GM21619 (cell line): ENCODE measurements at regions not wholly inside any gene's neighbourhood (a gene's known extent, or its start where the extent isn't known, plus 50 kb on each side); places are given as distances from the start of the nearest gene placed in this dataset.

ENCODE experiments used
- ATAC-seq: cut with Tn5 transposase; IDR thresholded peaks from one replicate; pipeline ENCODE4 v1.9.1; 2021; ENCODE audit not compliant: unreplicated experiment

GRCh38 chr5:115409094-115409493, 112.6 kb upstream of the CCDC112 start:
- no peak for ATAC-seq

DNA sequence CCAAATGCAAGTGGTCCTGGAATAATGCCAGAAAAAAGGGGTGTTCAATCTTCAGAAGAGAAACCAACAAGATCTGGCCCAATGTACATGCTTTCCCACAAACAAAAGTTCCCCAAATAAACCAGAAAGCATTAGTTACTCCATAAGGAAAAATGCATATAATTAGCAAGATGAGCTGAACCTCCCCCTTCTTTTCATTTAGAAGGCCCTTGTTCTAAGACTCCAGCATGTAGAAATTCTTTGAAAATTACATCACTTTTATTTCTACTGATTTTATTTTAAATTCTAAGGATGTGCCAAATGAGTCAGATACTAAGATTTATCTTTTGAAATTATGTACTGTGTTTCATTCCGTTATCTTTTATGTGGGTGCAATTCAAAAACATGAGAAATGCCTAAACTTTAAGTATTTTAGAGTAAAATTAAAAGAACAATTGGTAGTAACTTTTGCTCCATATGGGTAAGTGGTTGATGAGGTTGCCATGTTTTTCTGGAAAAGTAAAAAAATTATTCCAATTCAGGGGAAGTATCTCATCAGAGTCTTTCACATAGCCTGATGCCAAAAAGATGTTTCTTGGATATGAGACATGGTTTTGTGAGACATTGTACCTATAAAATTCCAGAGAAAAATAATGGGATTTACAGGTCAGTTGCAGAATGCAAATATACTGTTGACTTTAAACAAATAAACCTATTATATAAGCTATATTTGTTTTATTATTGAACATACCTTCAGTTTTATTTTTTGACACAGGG, 106.5 kb upstream of the CCDC112 start:
- ATAC-seq, result no peak

DNA sequence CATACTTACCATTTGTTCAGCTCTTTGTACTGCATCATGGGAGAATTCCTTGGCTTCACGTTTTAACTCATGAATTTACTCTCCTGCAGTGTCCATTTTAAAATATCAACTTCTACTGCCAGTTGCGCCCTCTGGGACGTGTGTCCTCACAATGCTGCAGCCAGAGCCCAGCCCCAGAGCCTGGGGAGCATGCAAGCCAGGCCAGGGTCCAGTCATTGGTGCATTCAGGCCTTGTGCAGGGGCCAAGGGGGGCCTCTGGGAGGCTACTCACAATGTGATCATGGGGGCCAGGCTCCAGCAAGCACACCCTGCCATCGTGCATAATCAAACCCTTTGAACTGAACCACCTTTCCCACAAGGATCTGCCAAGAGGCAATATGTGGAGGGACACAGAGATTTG, 105.6 kb upstream of the CCDC112 start:
- ATAC-seq, result no peak

DNA sequence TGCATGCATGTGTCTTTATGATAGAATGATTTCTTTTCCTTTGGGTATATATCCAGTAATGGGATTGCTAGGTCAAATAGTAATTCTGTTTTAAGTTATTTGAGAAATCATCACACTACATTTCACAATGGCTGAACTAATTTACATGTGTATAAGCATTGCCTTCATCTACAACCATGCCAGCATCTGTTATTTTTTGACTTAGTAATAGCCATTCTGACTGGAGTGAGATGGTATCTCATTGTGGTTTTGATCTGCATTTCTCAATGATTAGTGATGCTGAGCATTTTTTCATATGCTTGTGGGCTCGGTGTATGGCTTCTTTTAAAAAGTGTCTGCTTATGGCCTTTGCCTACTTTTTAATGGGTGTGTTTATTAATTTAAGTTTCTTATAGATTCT, 102.3 kb upstream of the CCDC112 start:
- ATAC-seq, result no peak

- ATAC-seq, result no peak
Measured at GRCh38 chr5:115396688-115397087, 100.2 kb upstream of the CCDC112 start.

GRCh38 chr5:115396081-115396480, 99.6 kb upstream of the CCDC112 start:
- ATAC-seq, result no peak

DNA sequence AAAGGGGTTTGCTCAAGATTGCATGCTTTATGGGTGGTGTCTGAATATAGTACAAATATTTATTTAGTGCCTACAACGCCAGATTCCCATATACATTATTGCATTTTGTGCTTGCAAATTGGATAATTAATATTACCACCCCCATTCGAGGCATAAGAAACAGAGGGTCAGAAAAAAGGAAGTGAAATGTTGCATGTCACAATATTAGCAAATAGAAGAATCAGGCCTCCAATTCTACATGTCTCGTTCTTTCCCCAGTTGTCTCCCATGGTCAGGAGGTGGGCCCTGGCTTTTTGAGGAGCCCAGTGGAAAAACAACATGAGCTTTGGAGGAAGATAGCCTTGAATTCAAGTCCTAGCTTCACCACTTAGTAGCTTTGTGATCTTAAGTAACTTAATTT, 98.1 kb upstream of the CCDC112 start:
- no peak for ATAC-seq

DNA sequence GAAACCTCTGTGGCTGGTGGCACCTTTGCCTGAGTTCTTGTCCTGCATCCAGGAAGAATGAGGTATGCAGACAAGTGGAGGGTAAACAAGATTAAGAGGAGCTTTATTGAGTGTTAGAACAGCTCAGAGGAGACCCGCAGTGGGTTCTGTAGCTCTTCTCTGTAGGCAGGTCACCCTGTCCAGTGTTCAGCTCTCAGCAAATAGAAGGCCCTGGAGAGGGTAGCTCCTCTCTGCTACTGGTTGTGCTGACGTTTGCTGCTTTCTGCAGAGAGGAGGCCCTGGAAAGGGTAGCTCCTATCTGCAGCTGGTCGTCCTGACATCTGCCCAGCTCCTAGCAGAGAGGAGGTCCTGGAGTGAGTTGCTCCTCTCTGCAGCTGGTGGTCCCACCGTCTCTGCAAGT, 96.8 kb upstream of the CCDC112 start:
- ATAC-seq, result no peak

- no peak for ATAC-seq
Measured at GRCh38 chr5:115392611-115393010, 96.2 kb upstream of the CCDC112 start.

GRCh38 chr5:115391780-115392179, 95.3 kb upstream of the CCDC112 start:
- no peak for ATAC-seq

DNA sequence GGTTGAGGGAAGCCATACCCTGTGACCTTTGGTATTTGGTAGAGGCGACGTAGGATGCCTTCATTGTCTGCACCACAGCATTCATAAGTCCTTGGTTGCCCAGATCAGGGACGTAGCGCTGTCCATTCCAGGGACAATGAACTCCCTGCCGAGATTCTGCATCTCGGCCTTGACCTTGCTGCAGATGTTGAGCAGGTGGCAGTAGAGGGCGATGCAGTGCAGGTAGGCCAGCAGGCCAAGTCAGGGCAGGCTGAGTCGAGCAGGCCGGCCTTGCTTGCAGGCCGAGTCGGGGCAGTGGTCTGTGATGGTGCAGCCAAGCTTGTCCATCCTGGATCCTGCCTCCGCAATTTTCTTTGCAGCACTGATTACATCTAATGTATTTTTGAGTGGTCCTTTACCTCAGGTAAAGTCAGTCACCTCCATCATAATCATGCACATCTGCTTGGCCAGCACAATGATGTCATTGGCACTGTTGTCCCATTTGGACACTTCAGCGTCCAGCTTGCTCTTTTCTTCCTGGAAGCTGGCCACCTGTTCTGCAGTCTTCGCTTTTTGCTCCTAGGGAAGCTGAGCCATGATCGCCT, 93.4 kb upstream of the CCDC112 start:
- ATAC-seq, result no peak

DNA sequence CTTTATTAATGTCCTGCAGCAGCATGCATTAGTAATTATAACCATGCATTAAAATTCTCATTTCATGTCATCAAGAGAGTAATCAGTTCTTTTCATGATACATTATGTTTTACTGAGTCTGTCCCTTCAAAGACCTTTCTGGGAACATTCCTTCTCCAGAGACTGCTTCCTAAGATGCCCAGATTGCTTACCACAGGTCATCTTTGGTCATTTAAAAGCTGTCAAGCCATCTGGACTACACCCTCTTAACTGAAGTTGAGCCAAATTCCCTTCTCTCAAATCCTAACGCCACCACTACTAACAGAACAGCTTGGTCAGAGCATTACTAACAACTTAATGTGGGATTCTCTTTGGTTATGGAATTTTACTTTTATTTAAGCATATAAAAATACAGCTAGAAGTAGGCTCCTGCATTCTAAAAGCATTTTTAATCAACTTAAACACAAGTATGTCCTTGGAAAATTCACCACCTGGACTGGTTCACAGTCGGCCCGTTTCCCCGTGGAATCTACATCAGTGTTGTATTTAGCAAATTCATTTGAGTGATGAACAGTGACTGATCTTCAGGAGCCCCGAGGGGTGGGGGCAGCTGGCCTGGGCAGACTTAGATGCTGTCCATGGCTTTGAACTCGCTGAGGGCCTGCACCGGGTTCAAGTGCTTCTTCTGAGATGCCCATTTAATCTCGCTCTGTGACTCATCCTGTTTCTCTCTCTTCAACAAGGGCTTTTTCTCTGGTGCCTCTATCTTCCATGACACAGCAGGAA, 92.8 kb upstream of the CCDC112 start:
- no peak for ATAC-seq

- no peak for ATAC-seq
Measured at GRCh38 chr5:115388240-115388639, 91.8 kb upstream of the CCDC112 start.

DNA sequence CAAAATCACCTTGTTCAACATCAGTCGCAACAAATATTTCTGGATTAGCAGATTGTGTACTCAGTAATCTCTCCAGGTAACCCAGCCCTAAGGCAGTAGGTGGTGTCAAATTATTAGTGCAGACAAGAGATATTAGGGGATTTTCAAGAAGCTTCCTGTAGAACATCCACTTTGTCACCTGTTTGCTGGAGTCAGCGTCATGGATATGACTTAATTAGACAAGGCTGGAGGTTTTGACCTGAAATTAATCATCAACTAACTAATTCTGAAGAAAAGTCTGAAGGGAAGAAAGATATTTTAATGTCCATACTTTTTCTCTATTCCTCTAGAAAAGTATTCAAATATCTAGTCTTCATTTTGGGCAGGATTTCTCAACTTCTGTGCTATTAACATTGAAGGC, 91.4 kb upstream of the CCDC112 start:
- ATAC-seq, result no peak

- ATAC-seq, result no peak
Measured at GRCh38 chr5:115386657-115387056, 90.2 kb upstream of the CCDC112 start.

DNA sequence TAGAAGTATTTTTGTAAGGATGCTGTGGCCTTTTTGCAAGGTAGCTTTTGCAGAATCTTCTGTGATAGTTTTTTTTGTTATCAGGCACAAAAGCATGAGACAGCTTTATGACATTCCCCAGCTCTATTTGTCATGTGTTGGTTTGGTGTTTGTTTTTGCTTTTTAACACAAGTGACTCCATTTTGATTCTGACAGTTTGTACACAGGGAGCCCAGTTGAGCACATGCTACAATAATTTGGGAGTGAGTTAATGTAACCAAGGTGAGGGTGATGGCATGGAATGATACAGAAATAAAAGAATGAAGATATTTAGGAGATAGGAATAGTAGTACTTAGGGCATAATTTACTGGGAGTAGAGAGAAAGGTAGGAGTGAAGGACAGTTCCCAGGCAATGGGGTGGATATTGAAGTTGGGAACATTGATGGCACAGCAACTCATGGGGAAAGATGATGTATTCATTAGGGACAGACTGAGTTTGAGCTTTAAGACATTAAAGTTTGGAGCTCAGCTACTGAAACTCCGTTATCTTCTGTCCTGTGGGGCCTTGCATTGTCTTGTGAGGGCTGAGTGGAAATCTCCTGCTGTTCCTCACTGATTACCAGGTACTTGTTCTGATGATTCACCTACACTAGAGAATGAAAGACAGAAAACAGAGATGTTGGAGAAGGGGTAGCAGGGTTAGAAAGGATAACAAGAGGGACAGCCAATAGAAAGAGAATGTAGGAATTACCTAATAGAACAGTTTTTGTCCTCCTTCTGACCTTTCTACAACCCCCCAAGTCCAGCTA, 88.3 kb upstream of the CCDC112 start:
- ATAC-seq, result no peak

GRCh38 chr5:115382989-115383388, 86.5 kb upstream of the CCDC112 start:
- ATAC-seq, result no peak

DNA sequence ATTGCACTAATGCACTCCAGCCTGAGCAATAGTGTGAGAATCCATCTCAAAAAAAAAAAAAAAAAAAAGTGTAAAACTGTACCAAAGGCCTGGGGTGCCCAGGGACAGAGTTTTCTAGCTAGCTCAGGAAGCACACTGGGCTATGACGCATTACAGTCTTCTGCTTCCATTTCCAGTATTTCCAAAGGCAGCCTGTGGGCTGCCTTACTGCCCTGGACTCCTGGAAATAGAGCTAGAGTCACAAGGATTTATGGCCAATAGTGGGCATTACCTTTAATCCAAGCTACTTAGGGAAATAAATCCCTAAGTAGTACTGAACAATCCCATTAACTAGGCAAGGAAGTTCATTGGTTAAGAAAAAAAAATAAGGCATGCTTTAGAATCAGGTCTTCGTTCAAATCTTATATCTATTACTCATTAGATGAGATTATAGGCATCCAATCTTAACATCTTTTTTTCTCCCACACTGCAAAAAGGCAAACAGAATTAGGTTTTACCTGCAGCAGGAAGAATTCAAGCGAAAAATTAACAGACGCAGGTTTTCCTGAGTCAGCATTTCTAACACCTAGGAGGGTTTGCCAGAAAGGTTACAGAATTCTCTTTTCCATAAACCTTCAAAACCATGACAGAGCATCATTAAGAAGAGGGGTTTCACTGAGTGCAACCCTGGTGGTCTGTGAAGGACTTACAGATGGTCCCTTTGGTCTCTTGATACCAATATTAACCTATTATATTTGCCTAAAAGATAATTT, 85.6 kb upstream of the CCDC112 start:
- ATAC-seq, result no peak

DNA sequence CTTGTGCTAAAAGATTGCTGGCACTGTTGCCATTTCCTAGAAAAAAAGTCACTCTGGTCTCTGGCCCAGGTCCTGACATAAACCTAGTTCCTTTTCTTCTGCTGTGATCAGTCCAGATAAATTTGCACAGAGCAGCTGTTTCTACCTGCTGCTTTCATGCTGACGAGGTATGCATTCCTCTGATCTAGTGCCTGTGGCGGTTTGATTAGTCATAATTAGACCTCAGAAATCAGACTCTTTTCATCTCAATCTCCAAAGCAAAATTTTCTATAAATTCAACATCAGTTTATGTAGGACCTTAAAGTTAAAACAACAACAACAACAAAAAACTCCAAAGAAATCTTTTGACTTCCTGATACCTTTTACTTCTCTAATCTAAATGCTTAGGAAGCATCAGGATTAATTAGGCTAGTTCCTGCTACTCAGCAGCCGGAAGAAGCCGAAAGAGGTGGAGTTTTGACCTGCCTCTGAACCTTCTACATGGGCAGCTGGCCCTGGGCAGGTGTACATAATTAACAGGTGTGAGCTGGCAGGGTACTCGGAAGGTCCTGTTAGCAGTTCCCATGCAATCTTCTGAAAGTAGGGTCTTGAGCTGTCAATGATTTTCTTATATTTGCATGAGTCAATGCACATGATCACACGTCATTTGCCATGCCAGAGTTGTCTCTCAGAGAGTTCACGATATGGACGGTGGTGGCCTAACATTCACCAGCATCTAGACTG, 83.3 kb upstream of the CCDC112 start:
- peak; percentile 53 for ATAC-seq

- ATAC-seq, result no peak
Measured at GRCh38 chr5:115378754-115379153, 82.3 kb upstream of the CCDC112 start.
